OCI-LY3 (cell line): ENCODE measurements at regions not wholly inside any gene's neighbourhood (a gene's known extent, or its start where the extent isn't known, plus 50 kb on each side); places are given as distances from the start of the nearest gene placed in this dataset.

Source experiments
- H2AFZ ChIP-seq: fragments of 200-600, 300-600 bp; shearing (Covaris generic); 2 replicates; pipeline ENCODE4 v1.6.0; 2014; ENCODE audit warnings: antibody characterized with exemption, low read depth, low read length
- H3K27ac ChIP-seq: fragments of 200-600, 300-600 bp; sonication (generic); 2 replicates; pipeline ENCODE4 v1.5.1; 2014; ENCODE audit warnings: mild to moderate bottlenecking, low read length, moderate library complexity, mixed read lengths
- H3K27me3 ChIP-seq: fragments of 200-600, 300-600 bp; sonication (generic); 2 replicates; pipeline ENCODE4 v1.6.1; 2014; ENCODE audit warnings: low read depth, low read length, mixed read lengths
- H3K36me3 ChIP-seq: fragments of 200-600, 300-600 bp; sonication (generic); replicated peaks from 2 replicates; pipeline ENCODE3; 2014; ENCODE audit warnings: low read depth, low read length, mixed read lengths
- H3K4me1 ChIP-seq: fragments of 300-600, 200-600 bp; sonication (generic); 2 replicates; pipeline ENCODE4 v1.6.1; 2014; ENCODE audit warnings: low read length, mixed read lengths
- H3K4me2 ChIP-seq: fragments of 200-600, 300-600 bp; sonication (generic); 2 replicates; pipeline ENCODE4 v1.6.1; 2014; ENCODE audit warnings: low read length, mixed read lengths
- H3K4me3 ChIP-seq: fragments of 300-600, 200-600 bp; sonication (generic); 2 replicates; pipeline ENCODE4 v1.5.1; 2014; ENCODE audit warnings: antibody characterized with exemption, mild to moderate bottlenecking, low read length, moderate library complexity
- H3K79me2 ChIP-seq: fragments of 300-600, 200-600 bp; shearing (Covaris generic); 2 replicates; pipeline ENCODE4 v1.6.1; 2014; ENCODE audit warnings: mild to moderate bottlenecking, low read length, mixed read lengths
- H3K9ac ChIP-seq: fragments of 300-600, 200-600 bp; shearing (Covaris generic); 2 replicates; pipeline ENCODE4 v1.6.0; 2014; ENCODE audit warnings: mild to moderate bottlenecking, low read length, moderate library complexity
- H3K9me3 ChIP-seq: fragments of 200-600, 300-600 bp; shearing (Covaris generic); 2 replicates; pipeline ENCODE4 v1.6.1; 2014; ENCODE audit warnings: low read length, mixed read lengths; ENCODE audit not compliant: insufficient read depth
- H4K20me1 ChIP-seq: fragments of 200-600, 300-600 bp; sonication (generic); 2 replicates; pipeline ENCODE4 v1.6.1; 2016; ENCODE audit warnings: low read length, mixed read lengths; ENCODE audit not compliant: insufficient read depth
- CTCF ChIP-seq: fragments of 200-600, 300-600 bp; sonication (generic); IDR thresholded peaks from 2 replicates; pipeline ENCODE4 v1.5.1; 2014; ENCODE audit warnings: antibody characterized with exemption, low read length, low read depth
- EZH2phosphoT487 ChIP-seq: fragments of 200-600 bp; shearing (Covaris generic); IDR thresholded peaks from 2 replicates; pipeline ENCODE4 v1.6.1; 2018; ENCODE audit warnings: antibody characterized with exemption, mixed run types, low read depth

GRCh38 chr2:146898083-146898482, 946.7 kb upstream of the ACVR2A start:
- no peak overlapping the region for H3K27ac ChIP-seq
- H3K4me3 ChIP-seq, result no peak overlapping the region
- H3K4me1 ChIP-seq, result peaks cover 9% of the 10 kb centered on the region
- 0 out of 2 replicates have a peak overlapping the region, but pooled peaks have one; percentile 3 for H3K4me2 ChIP-seq
- H2AFZ ChIP-seq, result peak overlapping the region; percentile 79
- no peaks in the 10 kb centered on the region for H3K9me3 ChIP-seq
- no peaks in the 10 kb centered on the region for H3K27me3 ChIP-seq
- no peak for TF ChIP-seq EZH2phosphoT487
- no peak for TF ChIP-seq CTCF
- no peaks in the 10 kb centered on the region for H4K20me1 ChIP-seq
- H3K9ac ChIP-seq, result no peak overlapping the region
- H3K79me2 ChIP-seq, result no peaks in the 10 kb centered on the region
- H3K36me3 ChIP-seq, result no peaks in the 10 kb centered on the region

- Histone ChIP-seq H3K36me3 (no peaks in the 10 kb centered on the region), H3K4me2 (no peak overlapping the region), H3K27ac (no peak overlapping the region), H2AFZ (no peak overlapping the region), H3K4me1 (peaks cover 8% of the 10 kb centered on the region), H3K79me2 (no peaks in the 10 kb centered on the region), H3K9me3 (no peaks in the 10 kb centered on the region), H4K20me1 (no peaks in the 10 kb centered on the region), H3K4me3 (no peak overlapping the region), H3K27me3 (no peaks in the 10 kb centered on the region), H3K9ac (no peak overlapping the region)
- TF ChIP-seq CTCF (no peak), EZH2phosphoT487 (no peak)
Observed at GRCh38 chr2:146894514-146894913, 950.3 kb upstream of the ACVR2A start.

- Histone ChIP-seq H3K9me3 (no peaks in the 10 kb centered on the region), H3K27me3 (no peaks in the 10 kb centered on the region), H3K4me1 (peaks cover 8% of the 10 kb centered on the region), H3K27ac (no peak overlapping the region), H3K4me3 (no peak overlapping the region), H2AFZ (0 out of 2 replicates have a peak overlapping the region, but pooled peaks have one; percentile 29), H3K79me2 (no peaks in the 10 kb centered on the region), H4K20me1 (no peaks in the 10 kb centered on the region), H3K9ac (no peak overlapping the region), H3K36me3 (no peaks in the 10 kb centered on the region), H3K4me2 (no peak overlapping the region)
- no peak for TF ChIP-seq CTCF
- TF ChIP-seq EZH2phosphoT487, result no peak
Observed at GRCh38 chr2:146893500-146894041, 951.3 kb upstream of the ACVR2A start.

- Histone ChIP-seq H3K79me2 (no peaks in the 10 kb centered on the region), H3K27ac (no peak overlapping the region), H3K27me3 (no peaks in the 10 kb centered on the region), H4K20me1 (no peaks in the 10 kb centered on the region), H3K4me1 (peaks cover 8% of the 10 kb centered on the region), H3K9me3 (no peaks in the 10 kb centered on the region), H2AFZ (no peak overlapping the region), H3K4me2 (no peak overlapping the region), H3K9ac (no peak overlapping the region), H3K36me3 (no peaks in the 10 kb centered on the region), H3K4me3 (no peak overlapping the region)
- no peak for TF ChIP-seq CTCF
- TF ChIP-seq EZH2phosphoT487, result no peak
Observed at GRCh38 chr2:146890491-146890890, 954.3 kb upstream of the ACVR2A start.
